Heart left ventricle (tissue), 13 donors: ENCODE measurements at regions not wholly inside any gene's neighbourhood (a gene's known extent, or its start where the extent isn't known, plus 50 kb on each side); places are given as distances from the start of the nearest gene placed in this dataset.

Experiments
- POLR2A ChIP-seq, 2 donors: fragments of 450-650 bp; IDR thresholded peaks; one replicate each; pipeline ENCODE4 v1.6.1; 2017; ENCODE audit warnings: antibody characterized with exemption in 2 of 2, mild to moderate bottlenecking in 2 of 2, moderate library complexity in 2 of 2
- TF ChIP-seq, protein P1 (sequence below), 12 donors: fragments of 200-600 bp; sonication (generic) in 4 of 12; IDR thresholded peaks; one replicate each; pipeline versions ENCODE4 v1.5.0 to v1.8.0; 2018 to 2022; ENCODE audit warnings: antibody characterized with exemption in 12 of 12, mild to moderate bottlenecking in 5 of 12
- donor health status: ischemic (EF 13 %, LVEDD 7.1; RV severe dilation, severe dysfunction).
- donor health status: DM: no; HTN: yes; CAD: no.
- donor health status: DM: no; HTN: no; CAD: no.
- donor health status: ischemic (EF 25% LVEDD 6.9; RV normal size, moderate dysfunction).
- donor health status: ischemic (EF 25% LVEDD 5.7; RV mildly dilated, moderate dysfunction).
- donor health status: ischemic (EF 35%, LVEDD 5.7; RV mildly dilated, moderate dysfunction).
- donor health status: nonischemic (EF 11% LVEDD 7.7; RV severe dilation, severe dysfunction).
- donor health status: DM: yes; HTN: yes; CAD: no.
- donor health status: PGD.
- donor health status: ischemic (EF 29% LVEDD 5.4; RV normal size, mild dysfunction).
- donor health status: nonischemic (EF 23%, LVEDD 6.1; RV moderate dilation, normal function).

DNA sequence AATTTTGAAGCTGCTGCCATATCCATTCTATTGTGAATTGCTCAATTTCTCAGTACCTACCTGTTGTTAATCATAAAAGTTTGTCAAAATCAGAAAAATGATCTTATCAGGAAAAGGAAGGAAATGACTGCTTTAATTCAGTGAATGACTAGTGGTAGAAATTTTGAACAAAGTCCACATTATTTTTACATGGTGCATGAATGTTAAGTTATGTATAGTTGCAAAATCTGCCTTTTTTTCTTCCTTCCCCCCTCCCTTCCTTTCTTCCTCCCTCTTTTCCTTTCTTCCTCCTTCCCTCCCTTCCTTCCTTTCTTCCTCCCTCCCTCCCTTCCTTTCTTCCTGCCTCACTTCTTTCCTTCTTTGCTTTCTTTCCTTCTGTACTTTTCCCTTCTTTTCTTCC lies 127.1 kb upstream of the TSHZ2 start:
- TF ChIP-seq, protein P1, sequence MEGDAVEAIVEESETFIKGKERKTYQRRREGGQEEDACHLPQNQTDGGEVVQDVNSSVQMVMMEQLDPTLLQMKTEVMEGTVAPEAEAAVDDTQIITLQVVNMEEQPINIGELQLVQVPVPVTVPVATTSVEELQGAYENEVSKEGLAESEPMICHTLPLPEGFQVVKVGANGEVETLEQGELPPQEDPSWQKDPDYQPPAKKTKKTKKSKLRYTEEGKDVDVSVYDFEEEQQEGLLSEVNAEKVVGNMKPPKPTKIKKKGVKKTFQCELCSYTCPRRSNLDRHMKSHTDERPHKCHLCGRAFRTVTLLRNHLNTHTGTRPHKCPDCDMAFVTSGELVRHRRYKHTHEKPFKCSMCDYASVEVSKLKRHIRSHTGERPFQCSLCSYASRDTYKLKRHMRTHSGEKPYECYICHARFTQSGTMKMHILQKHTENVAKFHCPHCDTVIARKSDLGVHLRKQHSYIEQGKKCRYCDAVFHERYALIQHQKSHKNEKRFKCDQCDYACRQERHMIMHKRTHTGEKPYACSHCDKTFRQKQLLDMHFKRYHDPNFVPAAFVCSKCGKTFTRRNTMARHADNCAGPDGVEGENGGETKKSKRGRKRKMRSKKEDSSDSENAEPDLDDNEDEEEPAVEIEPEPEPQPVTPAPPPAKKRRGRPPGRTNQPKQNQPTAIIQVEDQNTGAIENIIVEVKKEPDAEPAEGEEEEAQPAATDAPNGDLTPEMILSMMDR (IDR thresholded peaks at IDR 0.05), result no peak
- no peak for TF ChIP-seq POLR2A (IDR thresholded peaks at IDR 0.05)
